ENCODE measurements at regions not wholly inside any gene's neighbourhood (a gene's known extent, or its start where the extent isn't known, plus 50 kb on each side); places are given as distances from the start of the nearest gene placed in this dataset.

GRCh38 chr6:51396583-51396982 is 577.9 kb downstream of the TFAP2B start (continued):
- no peak for TF ChIP-seq ZNF462 (CRISPR knock-in tag; IDR thresholded peaks at IDR 0.05)

GRCh38 chr6:51398064-51398705 is 579.5 kb downstream of the TFAP2B start:
- no peaks in the 10 kb centered on the region for H3K36me3 ChIP-seq (ENCODE audit: insufficient read depth)
- H3K4me1 ChIP-seq (ENCODE audit: insufficient read depth), result peaks cover 2% of the 10 kb centered on the region; the same call in 1 of the 2 replicates
- Mint-ChIP-seq H3K4me3 (no peak overlapping the region), H3K36me3 (ENCODE audit: low read depth) (no peaks in the 10 kb centered on the region), H3K27me3 (ENCODE audit: insufficient read depth, low read depth, poor library complexity) (peaks cover 1% of the 10 kb centered on the region), H3K4me1 (no peaks in the 10 kb centered on the region), H3K9me3 (no peaks in the 10 kb centered on the region), H3K27ac (no peak overlapping the region)
- no peak for DNase-seq (ENCODE audit: low spot score)
- no peaks in the 10 kb centered on the region for H4K20me1 ChIP-seq (replicated peaks; ENCODE audit: insufficient read depth)
- H3K9me2 ChIP-seq (ENCODE audit: insufficient read depth), result peaks cover 5% of the 10 kb centered on the region
- H3F3A ChIP-seq (replicated peaks; ENCODE audit: low read depth), result no peaks in the 10 kb centered on the region
- H3K79me2 ChIP-seq (replicated peaks; ENCODE audit: insufficient read depth), result no peaks in the 10 kb centered on the region
- H3K4me3 ChIP-seq, result no peak overlapping the region
- H2AFZ ChIP-seq, result no peak overlapping the region; the same call in 1 of the 2 replicates
- no peaks in the 10 kb centered on the region for H3K27me3 ChIP-seq (ENCODE audit: insufficient read depth)
- ATAC-seq, result no peak; the same call in 2 of the 3 replicates
- no peak overlapping the region for H3K4me2 ChIP-seq
- H3K27ac ChIP-seq (ENCODE audit: low read depth), result no peak overlapping the region
- TF ChIP-seq REST (IDR thresholded peaks at IDR 0.05; ENCODE audit: unreplicated experiment) (no peak), POLR2AphosphoS5 (IDR thresholded peaks at IDR 0.05; ENCODE audit: low read depth) (no peak), JUNB (IDR thresholded peaks at IDR 0.05; ENCODE audit: unreplicated experiment) (no peak), ZNF331 (CRISPR knock-in tag; IDR thresholded peaks at IDR 0.05; ENCODE audit: low read depth) (no peak), ZNF462 (CRISPR knock-in tag; IDR thresholded peaks at IDR 0.05) (no peak)
